SK-N-SH (cell line): ENCODE measurements at regions not wholly inside any gene's neighbourhood (a gene's known extent, or its start where the extent isn't known, plus 50 kb on each side); places are given as distances from the start of the nearest gene placed in this dataset.

Experiments
- CTCF ChIA-PET: fragments of 300-600, 350-600 bp; formaldehyde crosslinking; extraction: SDS; loops from one replicate; lab custom pipeline; 2021; lab: Yijun Ruan, JAX
- POLR2A ChIA-PET: fragments of 350-600 bp; sonication (Branson Sonifier 250); formaldehyde crosslinking; extraction: SDS; loops from one replicate; lab custom pipeline; 2020; ENCODE audit warnings: antibody characterized with exemption, inconsistent platforms; lab: Yijun Ruan, JAX
- DNase-seq: peaks from one replicate; pipeline ENCODE4 v3.0.0; 2012
- H2AFZ ChIP-seq: fragments of 200-600 bp; sonication (generic); 2 replicates; pipeline ENCODE4 v1.8.1; 2016; ENCODE audit warnings: antibody characterized with exemption, mild to moderate bottlenecking, low read depth
- H3F3A ChIP-seq: fragments of 200-600 bp; sonication (generic); replicated peaks from 2 replicates; pipeline ENCODE3; 2016; ENCODE audit warnings: antibody characterized with exemption, mild to moderate bottlenecking; ENCODE audit not compliant: insufficient read depth
- H3K27ac ChIP-seq, 2 experiments: fragments of 200-500 bp in 1 of 2; fragments of 200-600 bp in 1 of 2; sonication (Bioruptor generic) in 1 of 2; sonication (generic), shearing (Covaris generic) in 1 of 2; 2 replicates each; pipeline versions ENCODE4 v1.5.1 to v1.6.1; 2014 to 2016; ENCODE audit warnings: low read depth in 2 of 2, inconsistent platforms in 1 of 2, low read length in 1 of 2, mild to moderate bottlenecking in 1 of 2, mixed read lengths in 1 of 2
- H3K27me3 ChIP-seq: fragments of 200-600 bp; sonication (generic), shearing (Covaris generic); 2 replicates; pipeline ENCODE4 v1.6.1; 2016; ENCODE audit warnings: mixed run types; ENCODE audit not compliant: insufficient read depth
- H3K36me3 ChIP-seq, 2 experiments: fragments of 200-500 bp in 1 of 2; fragments of 200-600 bp in 1 of 2; sonication (Bioruptor generic) in 1 of 2; sonication (generic) in 1 of 2; replicated peaks in 1 of 2; 2 replicates each; pipeline versions ENCODE3 to v1.5.1; 2014 to 2016; ENCODE audit warnings: low read length in 1 of 2, mild to moderate bottlenecking in 1 of 2; ENCODE audit not compliant: insufficient read depth in 2 of 2, control insufficient read depth in 1 of 2
- H3K4me1 ChIP-seq, 2 experiments: fragments of 200-500 bp in 1 of 2; fragments of 200-600 bp in 1 of 2; sonication (Bioruptor generic) in 1 of 2; sonication (generic), shearing (Covaris generic) in 1 of 2; 2 replicates each; pipeline versions ENCODE4 v1.5.1 to v1.6.1; 2014 to 2016; ENCODE audit warnings: low read depth in 1 of 2, low read length in 1 of 2, mixed run types in 1 of 2; ENCODE audit not compliant: insufficient read depth in 2 of 2, control insufficient read depth in 1 of 2
- H3K4me2 ChIP-seq: fragments of 200-600 bp; sonication (generic), shearing (Covaris generic); 2 replicates; pipeline ENCODE4 v1.6.1; 2017; ENCODE audit warnings: mixed run types
- H3K4me3 ChIP-seq, 2 experiments: fragments of 200-500 bp in 1 of 2; fragments of 200-600 bp in 1 of 2; sonication (Bioruptor generic) in 1 of 2; sonication (generic), shearing (Covaris generic) in 1 of 2; 2 replicates each; pipeline versions ENCODE4 v1.5.1 to v1.8.1; 2014 to 2016; ENCODE audit warnings: low read depth in 2 of 2, inconsistent platforms in 1 of 2, low read length in 1 of 2, mild to moderate bottlenecking in 1 of 2, mixed read lengths in 1 of 2, moderate library complexity in 1 of 2
- H3K79me2 ChIP-seq: fragments of 200-600 bp; sonication (generic); 2 replicates; pipeline ENCODE4 v1.8.1; 2017; ENCODE audit warnings: mild to moderate bottlenecking; ENCODE audit not compliant: insufficient read depth
- H3K9ac ChIP-seq: fragments of 200-600 bp; sonication (generic); 2 replicates; pipeline ENCODE4 v1.6.1; 2017; ENCODE audit warnings: mixed run types
- H3K9me2 ChIP-seq: fragments of 200-600 bp; sonication (generic); 2 replicates; pipeline ENCODE4 v1.6.1; 2017; ENCODE audit warnings: mixed run types
- H3K9me3 ChIP-seq: fragments of 200-600 bp; sonication (generic); 2 replicates; pipeline ENCODE4 v1.6.1; 2017; ENCODE audit warnings: mixed run types, mild to moderate bottlenecking, moderate library complexity
- H4K20me1 ChIP-seq: fragments of 200-600 bp; sonication (generic); 2 replicates; pipeline ENCODE4 v1.6.1; 2017; ENCODE audit warnings: mild to moderate bottlenecking, mixed run types; ENCODE audit not compliant: insufficient read depth
- FOXJ3 ChIP-seq: sonication (generic); formaldehyde crosslinking; IDR thresholded peaks from 2 replicates; pipeline ENCODE4 v1.5.1; 2020; ENCODE audit warnings: mild to moderate bottlenecking, missing genetic modification reagents
- FOXM1 ChIP-seq: IDR thresholded peaks from 2 replicates; pipeline ENCODE4 v1.4.0; 2012; ENCODE audit warnings: low read depth, mild to moderate bottlenecking
- GATA2 ChIP-seq: sonication (generic); formaldehyde crosslinking; IDR thresholded peaks from 2 replicates; pipeline ENCODE4 v1.5.0; 2020; ENCODE audit warnings: mild to moderate bottlenecking, missing genetic modification reagents
- IRF3 ChIP-seq: fragments of 150-350 bp; IDR thresholded peaks from 2 replicates; pipeline ENCODE4 v1.6.1; 2016; ENCODE audit warnings: mild to moderate bottlenecking, low read depth, low read length
- JUND ChIP-seq: IDR thresholded peaks from 2 replicates; pipeline ENCODE4 v1.4.0; 2012
- MAX ChIP-seq: IDR thresholded peaks from 2 replicates; pipeline ENCODE4 v1.4.0; 2012; ENCODE audit warnings: low read depth
- POLR2AphosphoS5 ChIP-seq: IDR thresholded peaks from 2 replicates; pipeline ENCODE4 v1.6.1; 2012; ENCODE audit warnings: low read depth, low read length
- RCOR1 ChIP-seq: fragments of 150-350 bp; IDR thresholded peaks from 2 replicates; pipeline ENCODE4 v1.6.1; 2017; ENCODE audit warnings: antibody characterized with exemption, low read length
- RFX5 ChIP-seq: IDR thresholded peaks from 2 replicates; pipeline ENCODE4 v1.6.1; 2012; ENCODE audit warnings: mild to moderate bottlenecking, improper control_type of control experiment, low read length
- RXRA ChIP-seq: IDR thresholded peaks from 2 replicates; pipeline ENCODE4 v1.4.0; 2012; ENCODE audit warnings: low read depth, mild to moderate bottlenecking, borderline replicate concordance
- TAF1 ChIP-seq: IDR thresholded peaks from 2 replicates; pipeline ENCODE4 v1.6.1; 2012; ENCODE audit warnings: low read depth, mild to moderate bottlenecking, low read length, moderate library complexity, borderline replicate concordance
- TCF12 ChIP-seq: IDR thresholded peaks from 2 replicates; pipeline ENCODE4 v1.4.0; 2012
- WGBS: methylation state at CpG from one replicate; pipeline ENCODE4 v1.1.6; 2017; ENCODE audit warnings: low lambda C conversion rate; 5-methylcytosine and 5-hydroxymethylcytosine counted together
- TF ChIP-seq, protein P1 (sequence below): IDR thresholded peaks from 2 replicates; pipeline ENCODE4 v1.4.0; 2012; ENCODE audit warnings: low read depth, borderline replicate concordance

- H3K4me2 ChIP-seq: no peak overlapping the region
- H3K4me1 ChIP-seq: no peaks in the 10 kb centered on the region
- no peaks in the 10 kb centered on the region for H3F3A ChIP-seq
- no peak for DNase-seq
- H3K36me3 ChIP-seq: peaks cover 0 to 4% of the 10 kb centered on the region in 2 experiments
- H3K27ac ChIP-seq: no peak overlapping the region
- no peaks in the 10 kb centered on the region for H3K79me2 ChIP-seq
- H3K9me2 ChIP-seq: no peaks in the 10 kb centered on the region
- H4K20me1 ChIP-seq: no peaks in the 10 kb centered on the region
- POLR2A ChIA-PET: no interaction called here
- no peak overlapping the region for H3K9ac ChIP-seq
- CTCF ChIA-PET: no interaction called here
- H3K4me3 ChIP-seq: no peak overlapping the region
- H3K27me3 ChIP-seq: no peaks in the 10 kb centered on the region
- H3K9me3 ChIP-seq: no peaks in the 10 kb centered on the region
- no peak overlapping the region for H2AFZ ChIP-seq
- no peak for TF ChIP-seq TCF12
Measured at GRCh38 chr5:155759984-155760383, 567.0 kb upstream of the SGCD start.

GRCh38 chr5:155761502-155761901 is 565.5 kb upstream of the SGCD start:
- H3K9ac ChIP-seq: no peak overlapping the region
- no peaks in the 10 kb centered on the region for H3K9me3 ChIP-seq
- ChIA-PET POLR2A (no interaction called here), CTCF (no interaction called here)
- no peak for TF ChIP-seq GATA2 (CRISPR knock-in tag)
- no peak for TF ChIP-seq RCOR1
- TF ChIP-seq, protein P1, sequence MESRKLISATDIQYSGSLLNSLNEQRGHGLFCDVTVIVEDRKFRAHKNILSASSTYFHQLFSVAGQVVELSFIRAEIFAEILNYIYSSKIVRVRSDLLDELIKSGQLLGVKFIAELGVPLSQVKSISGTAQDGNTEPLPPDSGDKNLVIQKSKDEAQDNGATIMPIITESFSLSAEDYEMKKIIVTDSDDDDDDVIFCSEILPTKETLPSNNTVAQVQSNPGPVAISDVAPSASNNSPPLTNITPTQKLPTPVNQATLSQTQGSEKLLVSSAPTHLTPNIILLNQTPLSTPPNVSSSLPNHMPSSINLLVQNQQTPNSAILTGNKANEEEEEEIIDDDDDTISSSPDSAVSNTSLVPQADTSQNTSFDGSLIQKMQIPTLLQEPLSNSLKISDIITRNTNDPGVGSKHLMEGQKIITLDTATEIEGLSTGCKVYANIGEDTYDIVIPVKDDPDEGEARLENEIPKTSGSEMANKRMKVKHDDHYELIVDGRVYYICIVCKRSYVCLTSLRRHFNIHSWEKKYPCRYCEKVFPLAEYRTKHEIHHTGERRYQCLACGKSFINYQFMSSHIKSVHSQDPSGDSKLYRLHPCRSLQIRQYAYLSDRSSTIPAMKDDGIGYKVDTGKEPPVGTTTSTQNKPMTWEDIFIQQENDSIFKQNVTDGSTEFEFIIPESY: no peak
- TF ChIP-seq TCF12: no peak
- TF ChIP-seq POLR2AphosphoS5: no peak
- TF ChIP-seq FOXM1: no peak
- no peak for TF ChIP-seq IRF3
- no peak for TF ChIP-seq JUND
- no peak for TF ChIP-seq RFX5
- TF ChIP-seq RXRA: no peak
- no peak overlapping the region for H3K4me3 ChIP-seq
- no peaks in the 10 kb centered on the region for H3K9me2 ChIP-seq
- H3K4me2 ChIP-seq: no peak overlapping the region
- no peaks in the 10 kb centered on the region for H4K20me1 ChIP-seq
- H3K79me2 ChIP-seq: no peaks in the 10 kb centered on the region
- H3K36me3 ChIP-seq: peaks cover 0 to 4% of the 10 kb centered on the region in 2 experiments
- 15% methylated on average over 2 of the region's 2 CpGs for WGBS
- no peak overlapping the region for H3K27ac ChIP-seq
- H3K27me3 ChIP-seq: no peaks in the 10 kb centered on the region
- H3F3A ChIP-seq: no peaks in the 10 kb centered on the region
- H3K4me1 ChIP-seq: no peaks in the 10 kb centered on the region
- no peak overlapping the region for H2AFZ ChIP-seq
- DNase-seq: no peak

GRCh38 chr5:155765715-155766114 is 561.2 kb upstream of the SGCD start:
- Histone ChIP-seq H3K4me2 (no peak overlapping the region), H3K9me2 (no peaks in the 10 kb centered on the region), H2AFZ (no peak overlapping the region), H3K27me3 (no peaks in the 10 kb centered on the region), H3K27ac (no peak overlapping the region), H3K79me2 (no peaks in the 10 kb centered on the region), H3K4me3 (no peak overlapping the region), H3K4me1 (no peaks in the 10 kb centered on the region), H3K9me3 (no peaks in the 10 kb centered on the region), H3K36me3 (peaks cover 0 to 4% of the 10 kb centered on the region in 2 experiments), H4K20me1 (no peaks in the 10 kb centered on the region), H3K9ac (no peak overlapping the region), H3F3A (no peaks in the 10 kb centered on the region)
- POLR2A ChIA-PET: no interaction called here
- TF ChIP-seq MAX (no peak), FOXJ3 (CRISPR knock-in tag) (no peak), TAF1 (no peak)
- TF ChIP-seq, protein P1: no peak
- 7% methylated on average over 2 of the region's 2 CpGs for WGBS
- no peak for DNase-seq
- CTCF ChIA-PET: no interaction called here
